HepG2 (cell line): ENCODE measurements at regions not wholly inside any gene's neighbourhood (a gene's known extent, or its start where the extent isn't known, plus 50 kb on each side); places are given as distances from the start of the nearest gene placed in this dataset.

Experiments used
- ATF7-NPFF ChIP-seq: sonication (generic); formaldehyde crosslinking; IDR thresholded peaks from 2 replicates; pipeline ENCODE4 v1.8.1; 2023; ENCODE audit warnings: mild to moderate bottlenecking, low read depth, missing genetic modification reagents, moderate library complexity
- CC2D1A ChIP-seq: sonication (generic); formaldehyde crosslinking; IDR thresholded peaks from 2 replicates; pipeline ENCODE4 v1.8.1; 2023; ENCODE audit warnings: mild to moderate bottlenecking, missing genetic modification reagents
- EHMT2 ChIP-seq: fragments of 200-600 bp; sonication (generic); IDR thresholded peaks from 2 replicates; pipeline ENCODE4 v1.7.0; 2017; ENCODE audit warnings: antibody characterized with exemption, low read depth, low read length, borderline replicate concordance
- GTF3A ChIP-seq: sonication (generic); formaldehyde crosslinking; conservative IDR thresholded peaks from 2 replicates; pipeline ENCODE4 v1.4.0; 2020; ENCODE audit warnings: mild to moderate bottlenecking, missing genetic modification reagents
- HIVEP1 ChIP-seq: sonication (generic); formaldehyde crosslinking; IDR thresholded peaks from 2 replicates; pipeline ENCODE4 v1.4.0; 2020; ENCODE audit warnings: mild to moderate bottlenecking, missing genetic modification reagents
- HOXA9 ChIP-seq: sonication (generic); formaldehyde crosslinking; IDR thresholded peaks from 2 replicates; pipeline ENCODE4 v1.8.1; 2022; ENCODE audit warnings: missing genetic modification reagents, mild to moderate bottlenecking, moderate library complexity, borderline replicate concordance
- LRRFIP1 ChIP-seq: sonication (generic); formaldehyde crosslinking; conservative IDR thresholded peaks from 2 replicates; pipeline ENCODE4 v1.4.0; 2020; ENCODE audit warnings: missing genetic modification reagents
- MBNL3 ChIP-seq: fragments of 250-450 bp; sonication (Bioruptor Pico); conservative IDR thresholded peaks from 2 replicates; pipeline ENCODE4 v1.8.0; 2022; ENCODE audit warnings: mild to moderate bottlenecking, inconsistent platforms
- NR2F1 ChIP-seq, 2 experiments: fragments of 450-650 bp in 1 of 2; formaldehyde crosslinking in 1 of 2; IDR thresholded peaks; 2 replicates each; pipeline versions ENCODE4 v1.5.0 to v1.6.1; 2016 to 2020; ENCODE audit warnings: mild to moderate bottlenecking in 1 of 2, missing compliant biosample characterization in 1 of 2, missing genetic modification reagents in 1 of 2, moderate library complexity in 1 of 2
- SIX1 ChIP-seq: sonication (generic); formaldehyde crosslinking; IDR thresholded peaks from 2 replicates; pipeline ENCODE4 v1.4.0; 2020; ENCODE audit warnings: missing genetic modification reagents, borderline replicate concordance
- SUZ12 ChIP-seq: fragments of 150-350 bp; IDR thresholded peaks from 2 replicates; pipeline ENCODE4 v1.6.1; 2014; ENCODE audit warnings: low read depth, low read length
- TCF7L2 ChIP-seq: IDR thresholded peaks from 2 replicates; pipeline ENCODE4 v1.6.1; 2011; ENCODE audit warnings: mild to moderate bottlenecking, low read depth, low read length, moderate library complexity
- TEF ChIP-seq: sonication (generic); formaldehyde crosslinking; IDR thresholded peaks from 2 replicates; pipeline ENCODE4 v1.5.0; 2020; ENCODE audit warnings: missing genetic modification reagents
- ZBTB4 ChIP-seq: sonication (generic); formaldehyde crosslinking; IDR thresholded peaks from 2 replicates; pipeline ENCODE4 v1.4.0; 2020; ENCODE audit warnings: missing genetic modification reagents, mild to moderate bottlenecking, borderline replicate concordance
- ZNF317 ChIP-seq: sonication (generic); formaldehyde crosslinking; IDR thresholded peaks from 2 replicates; pipeline ENCODE4 v1.5.0; 2020; ENCODE audit warnings: mild to moderate bottlenecking, missing genetic modification reagents
- ZNF503 ChIP-seq: sonication (generic); formaldehyde crosslinking; IDR thresholded peaks from 2 replicates; pipeline ENCODE4 v1.4.0; 2020; ENCODE audit warnings: missing genetic modification reagents
- ZNF564 ChIP-seq: sonication (generic); formaldehyde crosslinking; IDR thresholded peaks from 2 replicates; pipeline ENCODE4 v1.8.1; 2023; ENCODE audit warnings: mild to moderate bottlenecking, missing genetic modification reagents
- ZNF614 ChIP-seq: IDR thresholded peaks from 2 replicates; pipeline ENCODE4 v1.6.1; 2018; ENCODE audit warnings: missing biosample characterization, missing genetic modification reagents, inconsistent platforms, borderline replicate concordance
- ZNF670 ChIP-seq: sonication (generic); formaldehyde crosslinking; IDR thresholded peaks from 2 replicates; pipeline ENCODE4 v1.8.0; 2022; ENCODE audit warnings: mild to moderate bottlenecking, missing genetic modification reagents, borderline replicate concordance
- ZNF674 ChIP-seq: sonication (generic); formaldehyde crosslinking; IDR thresholded peaks from 2 replicates; pipeline ENCODE4 v1.5.0; 2020; ENCODE audit warnings: low read depth, mild to moderate bottlenecking, missing genetic modification reagents

GRCh38 chr2:43131051-43131889, 95.1 kb downstream of the ZFP36L2 start (continued):
- TF ChIP-seq ZBTB4 (peak; percentile 84; the same call in 1 of the 2 replicates), ZNF503 (peak; percentile 42; the same call in 1 of the 2 replicates), HOXA9 (CRISPR knock-in tag) (no peak), MBNL3 (CRISPR knock-in tag) (no peak), SIX1 (CRISPR knock-in tag) (no peak), CC2D1A (CRISPR knock-in tag) (no peak), TEF (CRISPR knock-in tag) (no peak), ZNF674 (CRISPR knock-in tag) (no peak), TCF7L2 (no peak), ZNF317 (peak; percentile 85), NR2F1 (CRISPR knock-in tag; IDR thresholded peaks at IDR 0.05) (0 out of 4 replicates have a peak, but pooled peaks of 1 of the 2 experiments have one; percentile 5), EHMT2 (no peak), HIVEP1 (CRISPR knock-in tag) (0 out of 2 replicates have a peak, but pooled peaks have one; percentile 21), ATF7-NPFF (no peak), SUZ12 (no peak), GTF3A (CRISPR knock-in tag) (peak; percentile 66; the same call in 1 of the 2 replicates), ZNF564 (CRISPR knock-in tag) (no peak), LRRFIP1 (CRISPR knock-in tag) (no peak), ZNF614 (peak; percentile 58; the same call in 1 of the 2 replicates), ZNF670 (CRISPR knock-in tag) (no peak; the same call in 1 of the 2 replicates)
